HepG2 (cell line): ENCODE measurements at regions not wholly inside any gene's neighbourhood (a gene's known extent, or its start where the extent isn't known, plus 50 kb on each side); places are given as distances from the start of the nearest gene placed in this dataset.

ENCODE experiments used
- E2F2 ChIP-seq: sonication (generic); formaldehyde crosslinking; IDR thresholded peaks from 2 replicates; pipeline ENCODE4 v1.4.0; 2020; ENCODE audit warnings: missing genetic modification reagents, borderline replicate concordance
- HCFC1 ChIP-seq: fragments of 150-350 bp; IDR thresholded peaks from 2 replicates; pipeline ENCODE4 v1.6.1; 2014; ENCODE audit warnings: low read depth, low read length
- HNRNPLL ChIP-seq: fragments of 200-400 bp; formaldehyde crosslinking; IDR thresholded peaks from 2 replicates; pipeline ENCODE4 v1.6.1; 2017; ENCODE audit warnings: mild to moderate bottlenecking, low read depth, low read length; ENCODE audit not compliant: poor library complexity, severe bottlenecking
- KDM1A ChIP-seq: IDR thresholded peaks from 2 replicates; pipeline ENCODE4 v1.6.1; 2016; ENCODE audit warnings: missing compliant biosample characterization
- NCOA2 ChIP-seq: sonication (generic); formaldehyde crosslinking; IDR thresholded peaks from 2 replicates; pipeline ENCODE4 v1.8.0; 2022; ENCODE audit warnings: inconsistent platforms
- REL ChIP-seq: sonication (generic); formaldehyde crosslinking; conservative IDR thresholded peaks from 2 replicates; pipeline ENCODE4 v1.8.0; 2022; ENCODE audit warnings: mild to moderate bottlenecking, missing genetic modification reagents, moderate library complexity
- RELA ChIP-seq: sonication (generic); formaldehyde crosslinking; IDR thresholded peaks from 2 replicates; pipeline ENCODE4 v1.4.0; 2020; ENCODE audit warnings: missing genetic modification reagents
- SOX13 ChIP-seq, 3 experiments: fragments of 450-650 bp in 1 of 3; sonication (generic) in 1 of 3; formaldehyde crosslinking in 1 of 3; IDR thresholded peaks in 2 of 3; conservative IDR thresholded peaks in 1 of 3; 2 replicates each; pipeline versions ENCODE4 v1.5.0 to v1.6.1; 2016 to 2020; ENCODE audit warnings: antibody characterized with exemption in 1 of 3, mild to moderate bottlenecking in 1 of 3, missing compliant biosample characterization in 1 of 3, missing genetic modification reagents in 1 of 3, moderate library complexity in 1 of 3
- TOE1 ChIP-seq: sonication (generic); formaldehyde crosslinking; IDR thresholded peaks from 2 replicates; pipeline ENCODE4 v1.4.0; 2020; ENCODE audit warnings: mild to moderate bottlenecking, missing genetic modification reagents
- ZBED4 ChIP-seq: sonication (generic); formaldehyde crosslinking; IDR thresholded peaks from 2 replicates; pipeline ENCODE4 v1.4.0; 2020; ENCODE audit warnings: missing genetic modification reagents, borderline replicate concordance
- ZNF580 ChIP-seq: IDR thresholded peaks from 2 replicates; pipeline ENCODE4 v1.6.1; 2016; ENCODE audit warnings: low read depth, borderline replicate concordance
- ZNF607 ChIP-seq: sonication (generic); formaldehyde crosslinking; IDR thresholded peaks from 2 replicates; pipeline ENCODE4 v1.5.1; 2020; ENCODE audit warnings: missing genetic modification reagents, mild to moderate bottlenecking, borderline replicate concordance
- ZNF646 ChIP-seq: sonication (generic); formaldehyde crosslinking; IDR thresholded peaks from 2 replicates; pipeline ENCODE4 v1.9.0; 2021; ENCODE audit warnings: mild to moderate bottlenecking, missing genetic modification reagents
- ZNF709 ChIP-seq: sonication (generic); formaldehyde crosslinking; IDR thresholded peaks from 2 replicates; pipeline ENCODE4 v1.5.0; 2020; ENCODE audit warnings: mild to moderate bottlenecking, missing genetic modification reagents
- ZNF724P ChIP-seq: sonication (generic); formaldehyde crosslinking; IDR thresholded peaks from 2 replicates; pipeline ENCODE4 v1.8.0; 2022; ENCODE audit warnings: missing genetic modification reagents, borderline replicate concordance
- ZNF816 ChIP-seq: sonication (generic); formaldehyde crosslinking; IDR thresholded peaks from 2 replicates; pipeline ENCODE4 v1.8.0; 2022; ENCODE audit warnings: missing genetic modification reagents, mild to moderate bottlenecking, borderline replicate concordance

- TF ChIP-seq HNRNPLL (no peak), REL (CRISPR knock-in tag) (no peak), ZNF816 (CRISPR knock-in tag) (no peak), ZNF709 (CRISPR knock-in tag) (no peak), ZNF580 (CRISPR knock-in tag) (no peak), NCOA2 (CRISPR knock-in tag) (peak; percentile 59), TOE1 (CRISPR knock-in tag) (no peak), ZBED4 (CRISPR knock-in tag) (no peak), E2F2 (no peak), ZNF724P (CRISPR knock-in tag) (no peak), ZNF646 (CRISPR knock-in tag) (no peak), KDM1A (CRISPR knock-in tag) (no peak), SOX13 (IDR thresholded peaks at IDR 0.05) (peak; percentile 62; the same call in 1 of the 2 replicates), SOX13 (CRISPR knock-in tag; conservative IDR thresholded peaks at IDR 0.05 in 1 of 2, IDR thresholded peaks at IDR 0.05 in 1 of 2) (peak in 1 of 2 experiments; percentile 91; a peak in 2 of 4 replicates), ZNF607 (CRISPR knock-in tag) (no peak), RELA (CRISPR knock-in tag) (no peak), HCFC1 (no peak)
Measured at GRCh38 chr6:80503660-80504059, 397.2 kb downstream of the BCKDHB start (continued).
